Progenitor cell of endocrine pancreas (in vitro differentiated cells): ENCODE measurements at regions not wholly inside any gene's neighbourhood (a gene's known extent, or its start where the extent isn't known, plus 50 kb on each side); places are given as distances from the start of the nearest gene placed in this dataset.

Source experiments
- DNase-seq: peaks from one replicate; pipeline ENCODE4 v3.0.0; 2021; ENCODE audit warnings: low spot score; ENCODE audit not compliant: unreplicated experiment
- H3K27ac Mint-ChIP-seq: 2 replicates; pipeline ENCODE4 v1.8.0; 2021; ENCODE audit warnings: mild to moderate bottlenecking, moderate library complexity, mixed read lengths
- H3K27me3 Mint-ChIP-seq: 2 replicates; pipeline ENCODE4 v1.8.0; 2021; ENCODE audit warnings: mixed read lengths
- H3K36me3 Mint-ChIP-seq: 2 replicates; pipeline ENCODE4 v1.8.0; 2022; ENCODE audit warnings: mixed read lengths; ENCODE audit not compliant: insufficient read depth
- H3K4me1 Mint-ChIP-seq: 2 replicates; pipeline ENCODE4 v1.8.0; 2021; ENCODE audit warnings: low read depth, mixed read lengths
- H3K4me3 Mint-ChIP-seq: 2 replicates; pipeline ENCODE4 v1.8.0; 2021; ENCODE audit warnings: low read depth, mild to moderate bottlenecking, moderate library complexity, mixed read lengths
- H3K9me3 Mint-ChIP-seq: 2 replicates; pipeline ENCODE4 v1.8.0; 2021; ENCODE audit warnings: low read depth, mixed read lengths
- CTCF ChIP-seq: fragments of 200-600 bp; sonication (generic); IDR thresholded peaks from one replicate; pipeline ENCODE4 v1.5.0; 2021; ENCODE audit warnings: antibody characterized with exemption, mild to moderate bottlenecking; ENCODE audit not compliant: unreplicated experiment

GRCh38 chr1:232474826-232475225, 155.1 kb downstream of the SIPA1L2 start:
- H3K9me3 Mint-ChIP-seq = no peaks in the 10 kb centered on the region
- peak overlapping the region; percentile 14 for H3K27ac Mint-ChIP-seq
- DNase-seq = no peak
- no peak overlapping the region for H3K4me3 Mint-ChIP-seq
- H3K27me3 Mint-ChIP-seq = no peaks in the 10 kb centered on the region
- H3K4me1 Mint-ChIP-seq = no peaks in the 10 kb centered on the region
- H3K36me3 Mint-ChIP-seq = peaks cover 25% of the 10 kb centered on the region
- TF ChIP-seq CTCF = no peak

GRCh38 chr1:232473900-232474299, 156.0 kb downstream of the SIPA1L2 start:
- Mint-ChIP-seq H3K27me3 (no peaks in the 10 kb centered on the region), H3K4me1 (no peaks in the 10 kb centered on the region), H3K36me3 (peaks cover 20% of the 10 kb centered on the region), H3K27ac (peak overlapping the region; percentile 31), H3K4me3 (no peak overlapping the region), H3K9me3 (no peaks in the 10 kb centered on the region)
- DNase-seq = no peak
- no peak for TF ChIP-seq CTCF

GRCh38 chr1:232473324-232473723, 156.6 kb downstream of the SIPA1L2 start:
- Mint-ChIP-seq H3K36me3 (peaks cover 22% of the 10 kb centered on the region), H3K27me3 (no peaks in the 10 kb centered on the region), H3K4me3 (no peak overlapping the region), H3K27ac (no peak overlapping the region), H3K9me3 (no peaks in the 10 kb centered on the region), H3K4me1 (no peaks in the 10 kb centered on the region)
- no peak for TF ChIP-seq CTCF
- DNase-seq = no peak

- no peak overlapping the region for H3K4me3 Mint-ChIP-seq
- DNase-seq = no peak
- TF ChIP-seq CTCF = no peak
- no peaks in the 10 kb centered on the region for H3K9me3 Mint-ChIP-seq
- no peaks in the 10 kb centered on the region for H3K27me3 Mint-ChIP-seq
- no peaks in the 10 kb centered on the region for H3K4me1 Mint-ChIP-seq
- no peak overlapping the region for H3K27ac Mint-ChIP-seq
- peaks cover 25% of the 10 kb centered on the region for H3K36me3 Mint-ChIP-seq
Measured at GRCh38 chr1:232472485-232473041, 157.4 kb downstream of the SIPA1L2 start.

- Mint-ChIP-seq H3K9me3 (no peaks in the 10 kb centered on the region), H3K4me1 (no peaks in the 10 kb centered on the region), H3K27ac (no peak overlapping the region), H3K4me3 (no peak overlapping the region), H3K27me3 (no peaks in the 10 kb centered on the region), H3K36me3 (peaks cover 22% of the 10 kb centered on the region)
- DNase-seq = no peak
- TF ChIP-seq CTCF = no peak
Measured at GRCh38 chr1:232471250-232471649, 158.7 kb downstream of the SIPA1L2 start.
